SK-N-SH (cell line): ENCODE measurements at regions not wholly inside any gene's neighbourhood (a gene's known extent, or its start where the extent isn't known, plus 50 kb on each side); places are given as distances from the start of the nearest gene placed in this dataset.
A peak's percentile ranks its signal among the peaks of the same experiment; 100 is the strongest.

Experiments
- CTCF ChIA-PET: fragments of 300-600, 350-600 bp; formaldehyde crosslinking; extraction: SDS; loops from one replicate; lab custom pipeline; 2021; lab: Yijun Ruan, JAX
- POLR2A ChIA-PET: fragments of 350-600 bp; sonication (Branson Sonifier 250); formaldehyde crosslinking; extraction: SDS; loops from one replicate; lab custom pipeline; 2020; ENCODE audit warnings: antibody characterized with exemption, inconsistent platforms; lab: Yijun Ruan, JAX
- DNase-seq: peaks from one replicate; pipeline ENCODE4 v3.0.0; 2012
- H2AFZ ChIP-seq: fragments of 200-600 bp; sonication (generic); 2 replicates; pipeline ENCODE4 v1.8.1; 2016; ENCODE audit warnings: antibody characterized with exemption, mild to moderate bottlenecking, low read depth
- H3F3A ChIP-seq: fragments of 200-600 bp; sonication (generic); replicated peaks from 2 replicates; pipeline ENCODE3; 2016; ENCODE audit warnings: antibody characterized with exemption, mild to moderate bottlenecking; ENCODE audit not compliant: insufficient read depth
- H3K27ac ChIP-seq, 2 experiments: fragments of 200-500 bp in 1 of 2; fragments of 200-600 bp in 1 of 2; sonication (Bioruptor generic) in 1 of 2; sonication (generic), shearing (Covaris generic) in 1 of 2; 2 replicates each; pipeline versions ENCODE4 v1.5.1 to v1.6.1; 2014 to 2016; ENCODE audit warnings: low read depth in 2 of 2, inconsistent platforms in 1 of 2, low read length in 1 of 2, mild to moderate bottlenecking in 1 of 2, mixed read lengths in 1 of 2
- H3K27me3 ChIP-seq: fragments of 200-600 bp; sonication (generic), shearing (Covaris generic); 2 replicates; pipeline ENCODE4 v1.6.1; 2016; ENCODE audit warnings: mixed run types; ENCODE audit not compliant: insufficient read depth
- H3K36me3 ChIP-seq, 2 experiments: fragments of 200-500 bp in 1 of 2; fragments of 200-600 bp in 1 of 2; sonication (Bioruptor generic) in 1 of 2; sonication (generic) in 1 of 2; replicated peaks in 1 of 2; 2 replicates each; pipeline versions ENCODE3 to v1.5.1; 2014 to 2016; ENCODE audit warnings: low read length in 1 of 2, mild to moderate bottlenecking in 1 of 2; ENCODE audit not compliant: insufficient read depth in 2 of 2, control insufficient read depth in 1 of 2
- H3K4me1 ChIP-seq, 2 experiments: fragments of 200-500 bp in 1 of 2; fragments of 200-600 bp in 1 of 2; sonication (Bioruptor generic) in 1 of 2; sonication (generic), shearing (Covaris generic) in 1 of 2; 2 replicates each; pipeline versions ENCODE4 v1.5.1 to v1.6.1; 2014 to 2016; ENCODE audit warnings: low read depth in 1 of 2, low read length in 1 of 2, mixed run types in 1 of 2; ENCODE audit not compliant: insufficient read depth in 2 of 2, control insufficient read depth in 1 of 2
- H3K4me2 ChIP-seq: fragments of 200-600 bp; sonication (generic), shearing (Covaris generic); 2 replicates; pipeline ENCODE4 v1.6.1; 2017; ENCODE audit warnings: mixed run types
- H3K4me3 ChIP-seq, 2 experiments: fragments of 200-500 bp in 1 of 2; fragments of 200-600 bp in 1 of 2; sonication (Bioruptor generic) in 1 of 2; sonication (generic), shearing (Covaris generic) in 1 of 2; 2 replicates each; pipeline versions ENCODE4 v1.5.1 to v1.8.1; 2014 to 2016; ENCODE audit warnings: low read depth in 2 of 2, inconsistent platforms in 1 of 2, low read length in 1 of 2, mild to moderate bottlenecking in 1 of 2, mixed read lengths in 1 of 2, moderate library complexity in 1 of 2
- H3K79me2 ChIP-seq: fragments of 200-600 bp; sonication (generic); 2 replicates; pipeline ENCODE4 v1.8.1; 2017; ENCODE audit warnings: mild to moderate bottlenecking; ENCODE audit not compliant: insufficient read depth
- H3K9ac ChIP-seq: fragments of 200-600 bp; sonication (generic); 2 replicates; pipeline ENCODE4 v1.6.1; 2017; ENCODE audit warnings: mixed run types
- H3K9me2 ChIP-seq: fragments of 200-600 bp; sonication (generic); 2 replicates; pipeline ENCODE4 v1.6.1; 2017; ENCODE audit warnings: mixed run types
- H3K9me3 ChIP-seq: fragments of 200-600 bp; sonication (generic); 2 replicates; pipeline ENCODE4 v1.6.1; 2017; ENCODE audit warnings: mixed run types, mild to moderate bottlenecking, moderate library complexity
- H4K20me1 ChIP-seq: fragments of 200-600 bp; sonication (generic); 2 replicates; pipeline ENCODE4 v1.6.1; 2017; ENCODE audit warnings: mild to moderate bottlenecking, mixed run types; ENCODE audit not compliant: insufficient read depth
- EP300 ChIP-seq, 2 experiments: IDR thresholded peaks; 2 replicates each; pipeline versions ENCODE4 v1.4.0 to v1.6.1; 2012; ENCODE audit warnings: borderline replicate concordance in 1 of 2, low read depth in 1 of 2, low read length in 1 of 2
- FOXM1 ChIP-seq: IDR thresholded peaks from 2 replicates; pipeline ENCODE4 v1.4.0; 2012; ENCODE audit warnings: low read depth, mild to moderate bottlenecking
- MAX ChIP-seq: IDR thresholded peaks from 2 replicates; pipeline ENCODE4 v1.4.0; 2012; ENCODE audit warnings: low read depth
- MXI1 ChIP-seq: IDR thresholded peaks from 2 replicates; pipeline ENCODE4 v1.6.1; 2012; ENCODE audit warnings: mild to moderate bottlenecking, low read depth, low read length, improper control_type of control experiment
- NFIC ChIP-seq: IDR thresholded peaks from 2 replicates; pipeline ENCODE4 v1.4.0; 2012; ENCODE audit warnings: borderline replicate concordance
- NRF1 ChIP-seq: IDR thresholded peaks from 2 replicates; pipeline ENCODE4 v1.6.1; 2012; ENCODE audit warnings: low read depth, mild to moderate bottlenecking, low read length
- POLR2AphosphoS5 ChIP-seq: IDR thresholded peaks from 2 replicates; pipeline ENCODE4 v1.6.1; 2012; ENCODE audit warnings: low read depth, low read length
- RAD21 ChIP-seq: IDR thresholded peaks from 2 replicates; pipeline ENCODE4 v1.6.1; 2012; ENCODE audit warnings: mild to moderate bottlenecking, low read length
- RXRA ChIP-seq: IDR thresholded peaks from 2 replicates; pipeline ENCODE4 v1.4.0; 2012; ENCODE audit warnings: low read depth, mild to moderate bottlenecking, borderline replicate concordance
- SIN3A ChIP-seq: IDR thresholded peaks from 2 replicates; pipeline ENCODE4 v1.6.1; 2012; ENCODE audit warnings: low read depth, mild to moderate bottlenecking, low read length, moderate library complexity, borderline replicate concordance
- SMC3 ChIP-seq: IDR thresholded peaks from 2 replicates; pipeline ENCODE4 v1.6.1; 2012; ENCODE audit warnings: low read depth, low read length, improper control_type of control experiment
- TEAD4 ChIP-seq: IDR thresholded peaks from 2 replicates; pipeline ENCODE4 v1.4.0; 2012; ENCODE audit warnings: mild to moderate bottlenecking, borderline replicate concordance; ENCODE audit not compliant: insufficient read depth
- WGBS: methylation state at CpG from one replicate; pipeline ENCODE4 v1.1.6; 2017; ENCODE audit warnings: low lambda C conversion rate; 5-methylcytosine and 5-hydroxymethylcytosine counted together
- TF ChIP-seq, protein P1 (sequence below): IDR thresholded peaks from 2 replicates; pipeline ENCODE4 v1.6.1; 2012; ENCODE audit warnings: mild to moderate bottlenecking, low read depth, low read length, moderate library complexity

GRCh38 chr2:187263675-187264560 is 184.1 kb downstream of the CALCRL start:
- H3F3A ChIP-seq, result no peaks in the 10 kb centered on the region
- ChIA-PET POLR2A (no interaction called here), CTCF (no interaction called here)
- TF ChIP-seq RAD21 (no peak), NFIC (no peak), POLR2AphosphoS5 (no peak), NRF1 (no peak), EP300 (IDR thresholded peaks at IDR 0.05; ENCODE audit: borderline replicate concordance in 1 of 2, low read depth in 1 of 2, low read length in 1 of 2) (no peak), FOXM1 (no peak), SIN3A (no peak), SMC3 (no peak), MXI1 (no peak), MAX (no peak), RXRA (no peak)
- TF ChIP-seq, protein P1, sequence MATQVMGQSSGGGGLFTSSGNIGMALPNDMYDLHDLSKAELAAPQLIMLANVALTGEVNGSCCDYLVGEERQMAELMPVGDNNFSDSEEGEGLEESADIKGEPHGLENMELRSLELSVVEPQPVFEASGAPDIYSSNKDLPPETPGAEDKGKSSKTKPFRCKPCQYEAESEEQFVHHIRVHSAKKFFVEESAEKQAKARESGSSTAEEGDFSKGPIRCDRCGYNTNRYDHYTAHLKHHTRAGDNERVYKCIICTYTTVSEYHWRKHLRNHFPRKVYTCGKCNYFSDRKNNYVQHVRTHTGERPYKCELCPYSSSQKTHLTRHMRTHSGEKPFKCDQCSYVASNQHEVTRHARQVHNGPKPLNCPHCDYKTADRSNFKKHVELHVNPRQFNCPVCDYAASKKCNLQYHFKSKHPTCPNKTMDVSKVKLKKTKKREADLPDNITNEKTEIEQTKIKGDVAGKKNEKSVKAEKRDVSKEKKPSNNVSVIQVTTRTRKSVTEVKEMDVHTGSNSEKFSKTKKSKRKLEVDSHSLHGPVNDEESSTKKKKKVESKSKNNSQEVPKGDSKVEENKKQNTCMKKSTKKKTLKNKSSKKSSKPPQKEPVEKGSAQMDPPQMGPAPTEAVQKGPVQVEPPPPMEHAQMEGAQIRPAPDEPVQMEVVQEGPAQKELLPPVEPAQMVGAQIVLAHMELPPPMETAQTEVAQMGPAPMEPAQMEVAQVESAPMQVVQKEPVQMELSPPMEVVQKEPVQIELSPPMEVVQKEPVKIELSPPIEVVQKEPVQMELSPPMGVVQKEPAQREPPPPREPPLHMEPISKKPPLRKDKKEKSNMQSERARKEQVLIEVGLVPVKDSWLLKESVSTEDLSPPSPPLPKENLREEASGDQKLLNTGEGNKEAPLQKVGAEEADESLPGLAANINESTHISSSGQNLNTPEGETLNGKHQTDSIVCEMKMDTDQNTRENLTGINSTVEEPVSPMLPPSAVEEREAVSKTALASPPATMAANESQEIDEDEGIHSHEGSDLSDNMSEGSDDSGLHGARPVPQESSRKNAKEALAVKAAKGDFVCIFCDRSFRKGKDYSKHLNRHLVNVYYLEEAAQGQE, result no peak
- no peak overlapping the region for H3K4me3 ChIP-seq
- H3K79me2 ChIP-seq, result no peaks in the 10 kb centered on the region
- H3K27ac ChIP-seq, result no peak overlapping the region
- no peaks in the 10 kb centered on the region for H3K9me2 ChIP-seq
- DNase-seq, result no peak
- H3K9me3 ChIP-seq, result no peaks in the 10 kb centered on the region
- H2AFZ ChIP-seq, result peak overlapping the region; percentile 27; the same call in 1 of the 2 replicates
- no peaks in the 10 kb centered on the region for H3K4me1 ChIP-seq
- no peaks in the 10 kb centered on the region for H4K20me1 ChIP-seq
- no peak overlapping the region for H3K4me2 ChIP-seq
- H3K27me3 ChIP-seq, result no peaks in the 10 kb centered on the region
- H3K9ac ChIP-seq, result no peak overlapping the region
- no peaks in the 10 kb centered on the region for H3K36me3 ChIP-seq
- WGBS, result 74% methylated on average over 9 of the region's 9 CpGs

GRCh38 chr2:187261705-187262104 is 186.3 kb downstream of the CALCRL start:
- POLR2A ChIA-PET, result no interaction called here
- Histone ChIP-seq H3K27me3 (no peaks in the 10 kb centered on the region), H3K4me2 (no peak overlapping the region), H3K4me1 (no peaks in the 10 kb centered on the region), H3K27ac (no peak overlapping the region), H2AFZ (no peak overlapping the region), H3K9me2 (no peaks in the 10 kb centered on the region), H3F3A (no peaks in the 10 kb centered on the region), H3K79me2 (no peaks in the 10 kb centered on the region), H3K36me3 (no peaks in the 10 kb centered on the region)
- TF ChIP-seq MAX (no peak), FOXM1 (no peak), TEAD4 (no peak), SIN3A (no peak)
- TF ChIP-seq, all 33 proteins: peak for 0
- DNase-seq, result no peak
- CTCF ChIA-PET, result no interaction called here
- Histone ChIP-seq H3K9me3 (no peaks in the 10 kb centered on the region), H3K4me3 (no peak overlapping the region), H4K20me1 (no peaks in the 10 kb centered on the region), H3K9ac (no peak overlapping the region)
- WGBS, result 45% methylated on average over 1 of the region's 1 CpG
